GM10266 (cell line): ENCODE measurements at regions not wholly inside any gene's neighbourhood (a gene's known extent, or its start where the extent isn't known, plus 50 kb on each side); places are given as distances from the start of the nearest gene placed in this dataset.

ENCODE experiments used
- DNase-seq: peaks from one replicate; pipeline ENCODE4 v3.0.0; 2012; ENCODE audit errors: extremely low spot score
- TF ChIP-seq, protein P1 (sequence below): IDR thresholded peaks from 2 replicates; pipeline ENCODE4 v1.5.1; 2012; ENCODE audit warnings: mild to moderate bottlenecking, low read depth; ENCODE audit not compliant: control insufficient read depth, insufficient read depth; ENCODE audit errors: missing control alignments

DNA sequence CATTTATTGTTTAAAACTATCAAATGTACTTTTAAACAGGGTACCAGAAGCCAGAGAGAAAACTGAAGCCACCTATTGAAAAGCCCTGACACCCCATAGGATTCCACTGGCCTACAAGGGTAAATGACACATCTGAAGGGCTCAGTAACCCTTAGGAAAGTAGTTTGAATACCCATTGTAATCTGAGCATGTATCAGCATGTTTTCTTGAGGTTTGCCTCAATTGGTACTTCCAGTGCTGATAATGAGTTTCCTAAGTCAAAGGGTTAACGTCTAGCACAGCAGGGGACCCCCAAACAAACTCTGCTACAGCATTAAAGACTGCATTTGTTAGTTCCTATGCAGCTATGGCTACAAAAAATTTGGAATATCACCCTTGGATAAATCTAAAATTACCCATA is 657.1 kb downstream of the NR2F1-AS1 start:
- TF ChIP-seq, protein P1, sequence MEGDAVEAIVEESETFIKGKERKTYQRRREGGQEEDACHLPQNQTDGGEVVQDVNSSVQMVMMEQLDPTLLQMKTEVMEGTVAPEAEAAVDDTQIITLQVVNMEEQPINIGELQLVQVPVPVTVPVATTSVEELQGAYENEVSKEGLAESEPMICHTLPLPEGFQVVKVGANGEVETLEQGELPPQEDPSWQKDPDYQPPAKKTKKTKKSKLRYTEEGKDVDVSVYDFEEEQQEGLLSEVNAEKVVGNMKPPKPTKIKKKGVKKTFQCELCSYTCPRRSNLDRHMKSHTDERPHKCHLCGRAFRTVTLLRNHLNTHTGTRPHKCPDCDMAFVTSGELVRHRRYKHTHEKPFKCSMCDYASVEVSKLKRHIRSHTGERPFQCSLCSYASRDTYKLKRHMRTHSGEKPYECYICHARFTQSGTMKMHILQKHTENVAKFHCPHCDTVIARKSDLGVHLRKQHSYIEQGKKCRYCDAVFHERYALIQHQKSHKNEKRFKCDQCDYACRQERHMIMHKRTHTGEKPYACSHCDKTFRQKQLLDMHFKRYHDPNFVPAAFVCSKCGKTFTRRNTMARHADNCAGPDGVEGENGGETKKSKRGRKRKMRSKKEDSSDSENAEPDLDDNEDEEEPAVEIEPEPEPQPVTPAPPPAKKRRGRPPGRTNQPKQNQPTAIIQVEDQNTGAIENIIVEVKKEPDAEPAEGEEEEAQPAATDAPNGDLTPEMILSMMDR, result no peak
- no peak for DNase-seq

DNA sequence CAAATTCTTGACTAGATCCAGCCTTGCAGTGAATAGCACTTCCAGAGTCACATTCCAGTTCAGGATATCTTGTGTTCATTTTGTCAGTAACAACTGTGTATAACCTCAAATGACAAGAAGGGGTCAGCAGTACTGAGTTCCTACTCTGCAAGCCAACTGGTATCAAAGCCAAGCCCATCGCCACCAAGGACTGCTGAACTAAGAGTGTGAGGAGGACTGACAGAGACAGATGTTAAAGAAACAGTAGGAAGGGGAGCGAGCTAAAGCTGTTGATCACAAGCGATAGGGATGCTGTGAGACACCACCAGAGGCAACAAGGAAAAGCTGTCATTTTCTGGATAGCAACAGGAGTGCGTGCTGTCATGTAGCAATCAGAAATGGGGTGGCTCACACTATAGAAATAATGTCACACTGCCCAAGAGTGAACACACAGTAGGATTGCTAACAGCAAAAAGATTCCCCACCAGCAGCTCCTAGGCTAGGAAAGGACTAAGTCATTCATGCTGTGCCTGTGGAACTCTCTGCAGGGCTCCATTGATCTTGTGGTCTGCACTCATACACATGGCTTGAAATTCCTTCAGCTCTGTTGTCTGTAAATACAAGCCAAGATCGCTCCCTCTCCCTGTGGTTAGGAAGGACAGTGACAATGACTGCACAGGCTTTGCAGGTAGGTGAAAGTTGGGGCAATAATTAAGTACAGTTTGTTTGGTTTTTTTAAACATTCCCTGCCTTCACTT is 658.6 kb downstream of the NR2F1-AS1 start:
- DNase-seq, result no peak
- TF ChIP-seq, protein P1, result no peak

DNA sequence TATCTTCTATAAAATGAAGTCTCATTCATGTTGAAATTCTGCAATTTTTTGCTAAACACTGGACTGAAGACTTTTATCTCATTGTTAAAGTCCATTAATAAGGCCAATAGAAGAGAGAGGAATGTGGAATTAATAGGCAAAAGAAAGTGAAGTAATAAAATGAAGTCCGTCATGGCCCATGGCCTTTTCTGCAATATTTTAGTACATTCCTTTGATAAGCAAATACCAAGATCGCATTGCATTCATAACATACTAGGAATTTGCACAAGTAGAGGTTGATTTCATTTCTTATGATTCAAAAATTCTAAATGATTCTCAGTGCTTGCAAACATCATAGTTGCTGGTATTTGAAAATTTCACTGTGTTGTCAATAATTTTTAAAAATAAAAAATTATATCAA is 664.0 kb downstream of the NR2F1-AS1 start:
- DNase-seq, result no peak
- TF ChIP-seq, protein P1, result no peak

DNA sequence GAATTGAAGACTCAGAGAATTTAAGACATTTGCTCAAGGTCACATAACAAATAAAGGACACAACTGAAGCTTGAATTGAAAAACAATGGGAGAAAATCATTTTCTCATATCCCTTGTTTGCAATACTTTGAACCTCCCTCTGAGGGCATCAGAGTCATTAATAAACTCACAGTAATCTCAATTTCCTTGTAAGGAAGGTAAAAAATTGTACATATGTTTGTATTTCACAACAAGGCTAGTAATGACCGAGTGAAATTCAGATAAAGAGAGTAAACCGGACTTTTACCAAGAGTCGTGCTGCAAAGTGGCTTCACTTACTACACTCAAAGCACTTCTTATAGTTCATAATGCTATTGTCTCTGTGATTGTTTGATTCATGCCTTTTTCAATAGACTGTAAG is 665.0 kb downstream of the NR2F1-AS1 start:
- DNase-seq, result no peak

DNA sequence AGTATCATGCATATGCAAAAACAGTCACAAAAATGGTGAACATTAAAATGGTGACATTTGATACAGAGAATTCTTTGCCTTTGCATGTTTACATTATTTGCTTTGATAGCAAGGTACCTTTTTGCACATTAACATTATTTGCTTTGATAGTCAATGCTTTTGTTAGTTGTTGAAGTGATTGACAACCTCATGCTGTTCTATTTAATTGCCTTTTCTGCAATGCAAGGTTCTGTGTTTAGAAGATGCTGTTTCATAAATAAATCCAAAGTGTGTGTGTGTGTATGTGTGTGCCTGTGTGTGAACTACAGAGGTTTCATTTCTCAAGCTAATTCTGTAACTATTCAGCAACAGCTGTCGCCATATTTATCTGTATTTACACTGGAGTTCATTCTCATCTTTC is 668.7 kb downstream of the NR2F1-AS1 start:
- no peak for DNase-seq
- TF ChIP-seq, protein P1, result no peak

More for the DNA sequence above, 665.0 kb downstream of the NR2F1-AS1 start:
- TF ChIP-seq, protein P1, result no peak

DNA sequence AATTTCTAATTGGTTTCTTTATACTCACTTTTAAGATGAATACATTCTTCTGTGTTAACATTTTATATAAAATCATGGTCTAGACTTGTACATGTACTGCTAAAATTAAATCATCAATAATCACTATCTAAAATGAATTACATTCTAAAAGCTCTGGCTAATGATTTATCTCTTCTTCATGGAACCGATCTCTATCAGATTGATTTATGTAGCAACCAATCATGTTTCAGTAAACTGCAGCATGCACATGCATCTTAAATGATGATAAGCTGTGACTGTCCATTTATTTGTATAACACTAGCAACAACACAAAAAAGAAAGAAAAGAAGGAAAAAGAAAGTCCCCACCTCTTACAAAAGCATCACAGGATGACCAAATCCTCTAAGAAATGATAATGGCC is 669.2 kb downstream of the NR2F1-AS1 start:
- DNase-seq, result no peak
- TF ChIP-seq, protein P1, result no peak

DNA sequence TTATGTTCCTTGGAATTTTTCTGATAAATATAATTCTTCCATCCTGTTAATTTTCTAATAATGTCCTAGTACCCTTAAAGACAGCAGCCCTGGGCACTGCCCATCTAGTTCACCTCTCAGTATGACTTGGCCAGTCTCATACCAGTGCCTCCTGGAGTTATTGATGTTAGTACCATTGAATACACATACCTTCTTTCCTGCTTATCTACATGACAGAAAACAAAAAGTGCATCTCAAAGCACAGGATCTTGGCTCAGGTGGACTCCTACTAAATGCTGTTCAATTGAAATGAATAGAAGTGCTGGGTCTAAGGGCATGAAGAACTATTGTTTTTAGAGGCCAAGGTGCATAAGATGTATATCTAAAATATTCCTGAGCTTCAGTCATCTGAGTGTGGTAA is 669.7 kb downstream of the NR2F1-AS1 start:
- TF ChIP-seq, protein P1, result no peak
- DNase-seq, result no peak
